MCF 10A (cell line): ENCODE measurements at regions not wholly inside any gene's neighbourhood (a gene's known extent, or its start where the extent isn't known, plus 50 kb on each side); places are given as distances from the start of the nearest gene placed in this dataset.

Experiments
- BruUV-seq: library from RNA; stranded (reverse); fragments of 400-500 nt; replicated peaks from 2 replicates; lab custom pipeline; 2021; lab: Mats Ljungman, UMichigan
- CTCF ChIA-PET: fragments of 300-600 bp; sonication (Branson Sonifier 250); formaldehyde crosslinking; extraction: SDS; loops from one replicate; lab custom pipeline; 2021; ENCODE audit warnings: antibody characterized with exemption, inconsistent platforms; lab: Yijun Ruan, JAX
- POLR2A ChIA-PET: fragments of 300-600, 350-650 bp; sonication (Branson Sonifier 250); formaldehyde crosslinking; extraction: SDS; loops from one replicate; lab custom pipeline; 2020; ENCODE audit warnings: antibody characterized with exemption, inconsistent platforms; lab: Yijun Ruan, JAX
- DNase-seq: peaks from one replicate; pipeline ENCODE4 v3.0.0-alpha.2; 2018; ENCODE audit not compliant: unreplicated experiment
- H3K27ac Mint-ChIP-seq: one replicate; pipeline ENCODE4 v1.8.0; 2022; ENCODE audit warnings: mild to moderate bottlenecking, low read depth, mixed read lengths; ENCODE audit not compliant: unreplicated experiment
- H3K27me3 Mint-ChIP-seq: one replicate; pipeline ENCODE4 v1.8.0; 2022; ENCODE audit warnings: mixed read lengths; ENCODE audit not compliant: insufficient read depth, unreplicated experiment
- H3K36me3 Mint-ChIP-seq: one replicate; pipeline ENCODE4 v1.8.0; 2022; ENCODE audit warnings: mild to moderate bottlenecking, moderate library complexity, mixed read lengths; ENCODE audit not compliant: insufficient read depth, unreplicated experiment
- H3K4me1 Mint-ChIP-seq: one replicate; pipeline ENCODE4 v1.8.0; 2022; ENCODE audit warnings: mixed read lengths; ENCODE audit not compliant: insufficient read depth, unreplicated experiment
- H3K4me3 Mint-ChIP-seq: one replicate; pipeline ENCODE4 v1.8.0; 2022; ENCODE audit warnings: mild to moderate bottlenecking, moderate library complexity, mixed read lengths; ENCODE audit not compliant: unreplicated experiment
- H3K9me3 Mint-ChIP-seq: one replicate; pipeline ENCODE4 v1.8.0; 2022; ENCODE audit warnings: mixed read lengths; ENCODE audit not compliant: unreplicated experiment
- intact Hi-C: fragments of 100-400 bp; cut with micrococcal nuclease; formaldehyde crosslinking; loops from 2 replicates; pipeline ENCODE4 v1.14.1; 2022
- TF ChIP-seq, protein P1 (sequence below): fragments of 200-600 bp; IDR thresholded peaks from one replicate; pipeline ENCODE4 v1.8.0; 2022; ENCODE audit warnings: antibody characterized with exemption, mild to moderate bottlenecking; ENCODE audit not compliant: unreplicated experiment

DNA sequence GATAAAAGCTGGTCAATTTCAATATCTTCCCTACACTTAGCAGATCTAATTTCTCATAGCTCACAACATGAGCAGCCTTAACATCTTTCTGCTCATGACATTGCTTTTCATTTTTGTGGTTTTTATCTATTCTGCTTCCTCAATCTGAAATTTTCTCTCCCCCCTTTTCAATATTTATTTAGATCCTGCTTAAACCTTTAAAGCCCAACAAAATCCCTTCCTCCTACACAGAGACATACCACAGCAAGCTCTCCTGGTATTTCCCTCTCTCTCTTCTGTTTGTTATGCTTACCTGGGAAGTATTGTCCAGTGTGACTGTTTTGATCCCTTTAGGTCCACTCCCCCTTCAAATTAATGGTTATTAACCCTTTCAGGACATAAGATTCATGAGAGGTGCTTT is 582.5 kb downstream of the RFPL4B start:
- CTCF ChIA-PET, result interaction anchor here (0.6 kb wide), 1 partner anchor 441 kb away, joined by 3 read pairs; no protein-coding TSS in a partner anchor
- H3K4me1 Mint-ChIP-seq, result no peaks in the 10 kb centered on the region
- POLR2A ChIA-PET, result no interaction called here

DNA sequence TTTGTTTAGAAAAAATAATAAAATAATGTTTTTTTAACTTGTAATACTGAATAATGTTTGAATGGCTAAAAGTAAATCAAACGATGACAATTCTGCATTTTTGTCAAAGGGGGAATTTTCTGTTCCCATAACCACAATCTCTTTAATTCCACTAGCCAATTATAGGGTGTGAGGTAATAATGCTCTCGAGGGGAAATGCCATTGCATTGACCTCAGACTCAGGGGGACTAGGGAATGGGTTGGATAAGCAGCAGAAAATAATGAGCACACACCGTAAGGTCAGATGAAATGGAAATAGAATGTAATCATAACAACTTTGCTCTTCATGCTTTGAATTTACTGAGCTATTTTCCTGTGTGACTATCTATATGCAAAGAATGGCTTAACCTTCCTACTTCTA is 584.7 kb downstream of the RFPL4B start:
- no peaks in the 10 kb centered on the region for H3K9me3 Mint-ChIP-seq
- TF ChIP-seq, protein P1, sequence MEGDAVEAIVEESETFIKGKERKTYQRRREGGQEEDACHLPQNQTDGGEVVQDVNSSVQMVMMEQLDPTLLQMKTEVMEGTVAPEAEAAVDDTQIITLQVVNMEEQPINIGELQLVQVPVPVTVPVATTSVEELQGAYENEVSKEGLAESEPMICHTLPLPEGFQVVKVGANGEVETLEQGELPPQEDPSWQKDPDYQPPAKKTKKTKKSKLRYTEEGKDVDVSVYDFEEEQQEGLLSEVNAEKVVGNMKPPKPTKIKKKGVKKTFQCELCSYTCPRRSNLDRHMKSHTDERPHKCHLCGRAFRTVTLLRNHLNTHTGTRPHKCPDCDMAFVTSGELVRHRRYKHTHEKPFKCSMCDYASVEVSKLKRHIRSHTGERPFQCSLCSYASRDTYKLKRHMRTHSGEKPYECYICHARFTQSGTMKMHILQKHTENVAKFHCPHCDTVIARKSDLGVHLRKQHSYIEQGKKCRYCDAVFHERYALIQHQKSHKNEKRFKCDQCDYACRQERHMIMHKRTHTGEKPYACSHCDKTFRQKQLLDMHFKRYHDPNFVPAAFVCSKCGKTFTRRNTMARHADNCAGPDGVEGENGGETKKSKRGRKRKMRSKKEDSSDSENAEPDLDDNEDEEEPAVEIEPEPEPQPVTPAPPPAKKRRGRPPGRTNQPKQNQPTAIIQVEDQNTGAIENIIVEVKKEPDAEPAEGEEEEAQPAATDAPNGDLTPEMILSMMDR, result no peak
- no peak overlapping the region for H3K4me3 Mint-ChIP-seq
- ChIA-PET CTCF (no interaction called here), POLR2A (no interaction called here)
- H3K36me3 Mint-ChIP-seq, result no peaks in the 10 kb centered on the region
- intact Hi-C loops, result no loop called here
- no peaks in the 10 kb centered on the region for H3K27me3 Mint-ChIP-seq
- no peak for DNase-seq
- H3K27ac Mint-ChIP-seq, result no peak overlapping the region
- no peaks in the 10 kb centered on the region for H3K4me1 Mint-ChIP-seq
- no TSS peak for BruUV-seq

More for the DNA sequence above, 582.5 kb downstream of the RFPL4B start:
- Mint-ChIP-seq H3K4me3 (no peak overlapping the region), H3K27ac (no peak overlapping the region), H3K9me3 (no peaks in the 10 kb centered on the region), H3K36me3 (no peaks in the 10 kb centered on the region), H3K27me3 (no peaks in the 10 kb centered on the region)
- no peak for DNase-seq
- BruUV-seq, result no TSS peak
- intact Hi-C loops, result no loop called here
- TF ChIP-seq, protein P1, result no peak

DNA sequence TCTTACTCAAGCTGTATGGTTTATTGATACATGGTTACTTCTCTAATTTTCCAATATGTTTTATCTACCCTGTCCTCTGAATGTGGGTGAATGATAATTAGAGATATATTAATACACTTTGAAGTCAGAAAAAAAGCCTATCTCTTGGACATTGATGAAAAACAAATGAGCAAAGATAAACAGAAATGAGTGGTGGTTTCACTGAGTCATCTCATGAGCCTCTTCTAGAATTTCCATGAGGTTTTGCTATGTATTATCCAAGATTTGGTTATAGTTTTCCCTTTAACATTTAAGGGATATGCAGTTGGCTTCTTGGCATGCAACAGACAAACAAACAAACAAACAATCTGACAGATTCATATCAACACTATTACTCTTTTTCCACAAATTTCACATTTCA is 586.8 kb downstream of the RFPL4B start:
- Mint-ChIP-seq H3K27me3 (no peaks in the 10 kb centered on the region), H3K4me3 (no peak overlapping the region), H3K9me3 (no peaks in the 10 kb centered on the region), H3K27ac (no peak overlapping the region), H3K36me3 (no peaks in the 10 kb centered on the region), H3K4me1 (no peaks in the 10 kb centered on the region)
- CTCF ChIA-PET, result interaction anchor here (0.7 kb wide), 1 partner anchor 975 kb away, joined by 3 read pairs; no protein-coding TSS in a partner anchor
- DNase-seq, result no peak
- intact Hi-C loops, result no loop called here
- TF ChIP-seq, protein P1, result no peak
- no TSS peak for BruUV-seq
- POLR2A ChIA-PET, result no interaction called here

DNA sequence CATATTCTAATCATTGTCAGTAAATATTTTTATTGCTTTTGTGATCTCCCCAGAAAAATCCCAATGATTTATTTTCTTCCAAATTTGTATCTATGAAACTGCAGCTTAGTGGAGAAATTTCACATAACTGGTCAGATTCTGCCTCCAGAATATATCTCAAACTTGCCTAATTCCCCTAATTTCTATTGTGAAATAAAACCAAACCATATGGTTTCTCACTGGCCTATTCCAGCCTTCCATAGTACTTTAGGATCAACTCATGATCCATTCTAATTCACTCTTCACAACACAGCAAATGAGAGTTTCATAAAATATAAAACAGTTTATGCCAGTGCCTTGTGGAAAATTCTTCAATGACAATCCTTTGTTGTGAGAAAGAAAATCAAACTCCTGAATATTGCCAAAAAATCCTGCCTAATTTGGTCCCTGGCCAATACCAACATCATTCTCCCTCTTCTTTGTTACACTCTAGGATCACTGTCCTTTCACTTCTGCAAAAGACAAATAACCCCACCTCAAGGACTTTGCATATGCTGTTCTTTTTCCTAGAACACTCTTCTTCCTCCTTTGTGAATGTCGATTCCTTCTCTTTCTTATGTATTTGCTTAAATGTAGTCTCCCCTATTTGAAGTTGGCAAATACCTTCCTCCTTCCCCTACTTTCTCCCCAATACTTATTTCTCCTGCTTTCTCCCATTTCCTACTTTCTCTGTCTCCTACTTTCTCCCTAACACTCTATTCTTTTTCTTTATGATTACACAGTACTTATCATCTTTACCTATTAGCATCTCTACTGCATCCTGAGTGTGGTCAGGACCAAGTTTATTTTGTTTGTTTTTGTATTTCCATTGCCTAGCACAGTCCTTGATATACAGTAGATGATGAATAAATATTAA is 587.5 kb downstream of the RFPL4B start:
- Mint-ChIP-seq H3K36me3 (no peaks in the 10 kb centered on the region), H3K27me3 (no peaks in the 10 kb centered on the region), H3K4me1 (peaks cover 4% of the 10 kb centered on the region), H3K9me3 (no peaks in the 10 kb centered on the region), H3K27ac (no peak overlapping the region), H3K4me3 (no peak overlapping the region)
- intact Hi-C loops, result no loop called here
- TF ChIP-seq, protein P1, result no peak
- no TSS peak for BruUV-seq
- POLR2A ChIA-PET, result no interaction called here
- CTCF ChIA-PET, result interaction anchor here (0.5 kb wide), 1 partner anchor 324 kb away, joined by 3 read pairs; no protein-coding TSS in a partner anchor
- DNase-seq, result no peak
